H1 (cell line): ENCODE measurements at regions not wholly inside any gene's neighbourhood (a gene's known extent, or its start where the extent isn't known, plus 50 kb on each side); places are given as distances from the start of the nearest gene placed in this dataset.

Source experiments
- CTCF ChIA-PET: fragments of 300-600 bp; sonication (Branson Sonifier 250); formaldehyde crosslinking; loops from one replicate; lab custom pipeline; 2021; ENCODE audit not compliant: partially characterized antibody; lab: Charles Lee
- POLR2A ChIA-PET: fragments of 300-600 bp; sonication (Branson Sonifier 250); formaldehyde crosslinking; loops from one replicate; lab custom pipeline; 2021; ENCODE audit warnings: inconsistent platforms; ENCODE audit not compliant: partially characterized antibody; lab: Charles Lee
- DNase-seq, 2 experiments: peaks; one replicate each; pipeline versions ENCODE4 v3.0.0 to v3.0.0-alpha.2; 2010 to 2022; ENCODE audit warnings: low spot score in 2 of 2, low read depth in 1 of 2, mixed read lengths in 1 of 2
- FAIRE-seq: peaks from 2 replicates; lab custom pipeline; 2011; peaks lifted over from hg19 to GRCh38; lab: Jason Lieb, UNC
- H2AFZ ChIP-seq: 2 replicates; pipeline ENCODE4 v1.8.1; 2012; ENCODE audit warnings: low read length, inconsistent platforms
- H2AK5ac ChIP-seq: 2 replicates; pipeline ENCODE4 v1.6.1; 2013; ENCODE audit warnings: low read depth, low read length
- H2BK120ac ChIP-seq: replicated peaks from 2 replicates; pipeline ENCODE3; 2013; ENCODE audit warnings: low read depth, low read length, inconsistent platforms
- H2BK12ac ChIP-seq: 2 replicates; pipeline ENCODE4 v1.6.1; 2013; ENCODE audit warnings: low read depth, low read length
- H2BK15ac ChIP-seq: 2 replicates; pipeline ENCODE4 v1.6.1; 2013; ENCODE audit warnings: low read length
- H2BK20ac ChIP-seq: 2 replicates; pipeline ENCODE4 v1.6.1; 2013; ENCODE audit warnings: low read length
- H2BK5ac ChIP-seq: 2 replicates; pipeline ENCODE4 v1.6.1; 2013; ENCODE audit warnings: low read depth, low read length
- H3K14ac ChIP-seq: 2 replicates; pipeline ENCODE4 v1.6.1; 2013; ENCODE audit warnings: inconsistent platforms; ENCODE audit not compliant: insufficient read length
- H3K18ac ChIP-seq: 2 replicates; pipeline ENCODE4 v1.6.1; 2013; ENCODE audit warnings: low read length; ENCODE audit errors: extremely low read depth
- H3K23ac ChIP-seq: 2 replicates; pipeline ENCODE4 v1.6.1; 2013; ENCODE audit warnings: inconsistent platforms; ENCODE audit not compliant: insufficient read length
- H3K23me2 ChIP-seq: 2 replicates; pipeline ENCODE4 v1.6.1; 2013; ENCODE audit warnings: low read depth, low read length
- H3K27ac ChIP-seq: 2 replicates; pipeline ENCODE4 v1.6.1; 2011; ENCODE audit warnings: low read depth, low read length, inconsistent platforms
- H3K27me3 ChIP-seq, 4 experiments: replicated peaks in 1 of 4; 1 replicate in 1 of 4; 2 replicates in 3 of 4; pipeline versions ENCODE4 v1.6.1 to v1.8.1; 2011 to 2013; ENCODE audit warnings: low read length in 3 of 4, mild to moderate bottlenecking in 3 of 4, inconsistent platforms in 2 of 4, mixed read lengths in 2 of 4, moderate library complexity in 1 of 4; ENCODE audit not compliant: control insufficient read depth in 3 of 4, insufficient read depth in 3 of 4; ENCODE audit errors: extremely low read depth in 1 of 4
- H3K36me3 ChIP-seq, 4 experiments: 2 replicates each; pipeline versions ENCODE4 v1.6.1 to v1.8.1; 2011 to 2013; ENCODE audit warnings: mild to moderate bottlenecking in 4 of 4, low read length in 3 of 4, moderate library complexity in 2 of 4, control low read depth in 1 of 4, inconsistent platforms in 1 of 4; ENCODE audit not compliant: insufficient read depth in 4 of 4, control insufficient read depth in 2 of 4
- H3K4ac ChIP-seq: replicated peaks from 2 replicates; pipeline ENCODE3; 2013; ENCODE audit warnings: low read length, low read depth, mixed read lengths, inconsistent platforms; ENCODE audit not compliant: insufficient read length
- H3K4me1 ChIP-seq, 4 experiments: replicated peaks in 1 of 4; 1 replicate in 1 of 4; 2 replicates in 3 of 4; pipeline versions ENCODE4 v1.6.1 to v1.8.1; 2011 to 2013; ENCODE audit warnings: low read length in 3 of 4, inconsistent platforms in 2 of 4, mixed read lengths in 1 of 4; ENCODE audit not compliant: insufficient read depth in 4 of 4, control insufficient read depth in 3 of 4
- H3K4me2 ChIP-seq, 2 experiments: 2 replicates each; pipeline versions ENCODE4 v1.6.1 to v1.8.1; 2011 to 2013; ENCODE audit warnings: low read depth in 2 of 2, low read length in 2 of 2, control low read depth in 1 of 2, inconsistent platforms in 1 of 2, mild to moderate bottlenecking in 1 of 2; ENCODE audit not compliant: insufficient read depth in 1 of 2
- H3K4me3 ChIP-seq, 4 experiments: fragments of 200-600, 300-600 bp in 1 of 4; sonication (generic), shearing (Covaris generic), sonication (Bioruptor Twin) in 1 of 4; 2 replicates each; pipeline versions ENCODE4 v1.5.1 to v1.8.1; 2011 to 2016; ENCODE audit warnings: low read length in 4 of 4, low read depth in 3 of 4, control low read depth in 2 of 4, inconsistent platforms in 2 of 4, mild to moderate bottlenecking in 2 of 4, mixed read lengths in 1 of 4, moderate library complexity in 1 of 4; ENCODE audit not compliant: insufficient read depth in 2 of 4; ENCODE audit errors: extremely low read depth in 1 of 4
- H3K56ac ChIP-seq: replicated peaks from 2 replicates; pipeline ENCODE3; 2013; ENCODE audit warnings: low read depth, mild to moderate bottlenecking, mixed read lengths, low read length, inconsistent platforms; ENCODE audit not compliant: insufficient read length
- H3K79me1 ChIP-seq: 2 replicates; pipeline ENCODE4 v1.6.1; 2013; ENCODE audit warnings: low read depth, low read length, control low read depth
- H3K79me2 ChIP-seq, 2 experiments: 2 replicates each; pipeline versions ENCODE4 v1.6.1 to v1.8.1; 2012 to 2013; ENCODE audit warnings: low read length in 2 of 2, mild to moderate bottlenecking in 2 of 2, inconsistent platforms in 1 of 2; ENCODE audit not compliant: insufficient read depth in 2 of 2, control insufficient read depth in 1 of 2
- H3K9ac ChIP-seq, 4 experiments: replicated peaks in 1 of 4; 1 replicate in 1 of 4; 2 replicates in 3 of 4; pipeline versions ENCODE4 v1.6.1 to v1.8.1; 2011 to 2013; ENCODE audit warnings: low read depth in 3 of 4, low read length in 3 of 4, control low read depth in 2 of 4, mild to moderate bottlenecking in 2 of 4, moderate library complexity in 2 of 4, inconsistent platforms in 1 of 4; ENCODE audit errors: extremely low read depth in 1 of 4
- H3K9me3 ChIP-seq, 2 experiments: 2 replicates each; pipeline versions ENCODE4 v1.6.1 to v1.8.1; 2012 to 2013; ENCODE audit warnings: mild to moderate bottlenecking in 2 of 2, moderate library complexity in 2 of 2, control low read depth in 1 of 2, inconsistent platforms in 1 of 2, low read depth in 1 of 2, low read length in 1 of 2, mixed read lengths in 1 of 2; ENCODE audit not compliant: insufficient read depth in 2 of 2
- H4K20me1 ChIP-seq, 2 experiments: replicated peaks in 1 of 2; 2 replicates each; pipeline versions ENCODE3 to v1.8.1; 2011 to 2013; ENCODE audit warnings: inconsistent platforms in 2 of 2, low read length in 2 of 2, mild to moderate bottlenecking in 1 of 2; ENCODE audit not compliant: insufficient read depth in 2 of 2, control insufficient read depth in 1 of 2
- H4K5ac ChIP-seq: 2 replicates; pipeline ENCODE4 v1.6.1; 2013; ENCODE audit warnings: low read length, low read depth, mixed read lengths, inconsistent platforms; ENCODE audit not compliant: insufficient read length
- H4K8ac ChIP-seq: 2 replicates; pipeline ENCODE4 v1.8.0; 2013; ENCODE audit warnings: mild to moderate bottlenecking, moderate library complexity, low read length, inconsistent platforms; ENCODE audit not compliant: insufficient read depth; ENCODE audit errors: extremely low read depth
- H4K91ac ChIP-seq: replicated peaks from 2 replicates; pipeline ENCODE3; 2013; ENCODE audit warnings: low read length, mixed read lengths, inconsistent platforms; ENCODE audit not compliant: insufficient read length
- ATF2 ChIP-seq: IDR thresholded peaks from 2 replicates; pipeline ENCODE4 v1.6.1; 2012; ENCODE audit warnings: low read length, inconsistent platforms
- BCL11A ChIP-seq, 2 experiments: IDR thresholded peaks; one replicate each; pipeline ENCODE4 v1.6.1; 2011; ENCODE audit warnings: low read depth in 2 of 2, low read length in 2 of 2, mild to moderate bottlenecking in 2 of 2
- BRCA1 ChIP-seq: IDR thresholded peaks from 2 replicates; pipeline ENCODE4 v1.6.1; 2012; ENCODE audit warnings: low read depth, low read length, improper control_type of control experiment
- EZH2 ChIP-seq: fragments of 200-600 bp; sonication (generic); IDR thresholded peaks from 2 replicates; pipeline ENCODE4 v1.7.1; 2012; ENCODE audit warnings: low read depth, mild to moderate bottlenecking, moderate library complexity, low read length, inconsistent platforms; ENCODE audit not compliant: severe bottlenecking
- FOSL1 ChIP-seq: IDR thresholded peaks from 2 replicates; pipeline ENCODE4 v1.6.1; 2011; ENCODE audit warnings: mild to moderate bottlenecking, low read depth, low read length, moderate library complexity; ENCODE audit not compliant: insufficient read depth
- MAX ChIP-seq: IDR thresholded peaks from 2 replicates; pipeline ENCODE4 v1.6.1; 2012; ENCODE audit warnings: inconsistent platforms
- PHF8 ChIP-seq: fragments of 200-600 bp; sonication (generic); conservative IDR thresholded peaks from 2 replicates; pipeline ENCODE4 v1.7.1; 2012; ENCODE audit warnings: low read depth, mild to moderate bottlenecking, inconsistent platforms, low read length, moderate library complexity
- RNF2 ChIP-seq: fragments of 200-900, 300-1000 bp; sonication (generic); IDR thresholded peaks from 2 replicates; pipeline ENCODE4 v1.7.1; 2016; ENCODE audit warnings: borderline replicate concordance, low read depth, mild to moderate bottlenecking, antibody characterized with exemption, low read length; ENCODE audit not compliant: poor library complexity, severe bottlenecking; ENCODE audit errors: missing control alignments
- SRF ChIP-seq: IDR thresholded peaks from 2 replicates; pipeline ENCODE4 v1.6.1; 2011; ENCODE audit warnings: mild to moderate bottlenecking, low read depth, low read length, moderate library complexity
- TAF1 ChIP-seq: IDR thresholded peaks from 2 replicates; pipeline ENCODE4 v1.6.1; 2011; ENCODE audit warnings: mild to moderate bottlenecking, low read depth, low read length
- TBP ChIP-seq: IDR thresholded peaks from 2 replicates; pipeline ENCODE4 v1.6.1; 2011; ENCODE audit warnings: low read depth, low read length, improper control_type of control experiment
- WGBS, 2 experiments: shearing (Covaris generic) in 1 of 2; methylation state at CpG; one replicate each; pipeline versions ENCODE4 v1.1.6 to v1.1.7; 2013 to 2015; ENCODE audit warnings: low lambda C conversion rate in 2 of 2, mixed read lengths in 2 of 2, inconsistent platforms in 1 of 2, low coverage in 1 of 2, missing lambda C conversion rate in 1 of 2; ENCODE audit not compliant: insufficient replicate concordance in 2 of 2, insufficient coverage in 1 of 2, insufficient read length in 1 of 2; ENCODE audit errors: extremely low coverage in 1 of 2, missing lambda C conversion rate in 1 of 2; 5-methylcytosine and 5-hydroxymethylcytosine counted together
- TF ChIP-seq, protein P1 (sequence below): IDR thresholded peaks from 2 replicates; pipeline ENCODE4 v1.6.1; 2011; ENCODE audit warnings: low read depth, mild to moderate bottlenecking, low read length; ENCODE audit not compliant: insufficient read depth

GRCh38 chr18:14919666-14920065 is 171.7 kb downstream of the ANKRD30B start:
- no peak overlapping the region for H2AK5ac ChIP-seq
- H3K36me3 ChIP-seq, result no peaks in the 10 kb centered on the region
- no peak overlapping the region for H2BK12ac ChIP-seq
- no peak overlapping the region for H3K14ac ChIP-seq
- no peak overlapping the region for H4K91ac ChIP-seq
- no peaks in the 10 kb centered on the region for H3K79me1 ChIP-seq
- CTCF ChIA-PET, result no interaction called here
- H3K23me2 ChIP-seq, result no peaks in the 10 kb centered on the region
- TF ChIP-seq RNF2 (no peak), TAF1 (no peak), MAX (no peak), PHF8 (no peak), SRF (no peak), BCL11A (IDR thresholded peaks at IDR 0.05; ENCODE audit: low read depth in 2 of 2, low read length in 2 of 2) (no peak), BRCA1 (no peak), EZH2 (no peak), FOSL1 (no peak), TBP (no peak), ATF2 (no peak)
- TF ChIP-seq, protein P1, sequence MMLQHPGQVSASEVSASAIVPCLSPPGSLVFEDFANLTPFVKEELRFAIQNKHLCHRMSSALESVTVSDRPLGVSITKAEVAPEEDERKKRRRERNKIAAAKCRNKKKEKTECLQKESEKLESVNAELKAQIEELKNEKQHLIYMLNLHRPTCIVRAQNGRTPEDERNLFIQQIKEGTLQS, result no peak
- TF ChIP-seq, all 59 proteins: peak for 0
- no peaks in the 10 kb centered on the region for H3K4me1 ChIP-seq
- 19% methylated on average over 1 of the region's 1 CpG; no CpG with 5 or more reads in 1 of the 2 experiments for WGBS, 2 experiments
- H3K4ac ChIP-seq, result no peak overlapping the region
- H3K27ac ChIP-seq, result no peak overlapping the region
- peaks cover 87 to 97% of the 10 kb centered on the region in 2 experiments for H3K9me3 ChIP-seq
- DNase-seq (no peak), FAIRE-seq (no peak)
- no peak overlapping the region for H3K9ac ChIP-seq
- H3K18ac ChIP-seq, result no peak overlapping the region
- no peak overlapping the region; a peak in 1 of 8 replicates for H3K4me3 ChIP-seq
- H3K4me2 ChIP-seq, result no peak overlapping the region
- H3K23ac ChIP-seq, result no peak overlapping the region
- no peaks in the 10 kb centered on the region for H3K79me2 ChIP-seq
- no peak overlapping the region for H2BK120ac ChIP-seq
- no peaks in the 10 kb centered on the region for H3K27me3 ChIP-seq
- H2BK15ac ChIP-seq, result no peak overlapping the region
- no peaks in the 10 kb centered on the region for H4K20me1 ChIP-seq
- POLR2A ChIA-PET, result no interaction called here
- H4K5ac ChIP-seq, result no peak overlapping the region
- no peak overlapping the region for H3K56ac ChIP-seq
- no peak overlapping the region for H4K8ac ChIP-seq
- H2BK20ac ChIP-seq, result no peak overlapping the region
- H2AFZ ChIP-seq, result no peak overlapping the region
- H2BK5ac ChIP-seq, result no peak overlapping the region
